Common myeloid progenitor, CD34-positive (primary cell): ENCODE measurements at regions not wholly inside any gene's neighbourhood (a gene's known extent, or its start where the extent isn't known, plus 50 kb on each side); places are given as distances from the start of the nearest gene placed in this dataset.

Experiments
- CTCF ChIA-PET: fragments of 350-600 bp; sonication (Branson Sonifier 250); formaldehyde crosslinking; loops from one replicate; lab custom pipeline; 2021; ENCODE audit warnings: antibody characterized with exemption; lab: Charles Lee
- POLR2A ChIA-PET: fragments of 350-600 bp; sonication (Branson Sonifier 250); formaldehyde crosslinking; loops from one replicate; lab custom pipeline; 2021; ENCODE audit warnings: antibody characterized with exemption; lab: Charles Lee
- DNase-seq, 3 donors: peaks; one replicate each; pipeline versions ENCODE4 v3.0.0 to v3.0.0-alpha.2; 2013
- H3K27ac ChIP-seq, 2 experiments: 1 replicate in 1 of 2; 2 replicates in 1 of 2; pipeline ENCODE4 v1.7.0; 2013; ENCODE audit warnings: inconsistent platforms in 2 of 2, low read length in 2 of 2, mild to moderate bottlenecking in 2 of 2, low read depth in 1 of 2, moderate library complexity in 1 of 2; ENCODE audit not compliant: severe bottlenecking in 2 of 2, insufficient read depth in 1 of 2, poor library complexity in 1 of 2
- H3K27me3 ChIP-seq, 5 experiments: replicated peaks in 2 of 5; 1 replicate in 3 of 5; 2 replicates in 2 of 5; pipeline versions ENCODE4 v1.6.1 to v1.7.0; 2013; ENCODE audit warnings: low read length in 4 of 5, mild to moderate bottlenecking in 2 of 5, moderate library complexity in 2 of 5, inconsistent platforms in 1 of 5; ENCODE audit not compliant: insufficient read depth in 5 of 5, control insufficient read depth in 4 of 5
- H3K36me3 ChIP-seq, 4 experiments: 1 replicate in 2 of 4; 2 replicates in 2 of 4; pipeline versions ENCODE4 v1.6.1 to v1.7.0; 2013; ENCODE audit warnings: low read length in 3 of 4, control low read depth in 1 of 4, mild to moderate bottlenecking in 1 of 4; ENCODE audit not compliant: control insufficient read depth in 4 of 4, insufficient read depth in 4 of 4
- H3K4me1 ChIP-seq, 4 experiments: 1 replicate in 3 of 4; 2 replicates in 1 of 4; pipeline versions ENCODE4 v1.6.1 to v1.7.1; 2013; ENCODE audit warnings: low read length in 3 of 4, mild to moderate bottlenecking in 3 of 4, control low read depth in 1 of 4, inconsistent platforms in 1 of 4, moderate library complexity in 1 of 4; ENCODE audit not compliant: control insufficient read depth in 4 of 4, insufficient read depth in 4 of 4; ENCODE audit errors: control extremely low read depth in 1 of 4
- H3K4me3 ChIP-seq, 7 experiments: 1 replicate in 4 of 7; 2 replicates in 3 of 7; pipeline versions ENCODE4 v1.5.1 to v1.7.0; 2013; ENCODE audit warnings: mild to moderate bottlenecking in 7 of 7, low read length in 6 of 7, moderate library complexity in 6 of 7, inconsistent platforms in 2 of 7, low read depth in 2 of 7, control low read depth in 1 of 7; ENCODE audit not compliant: insufficient read depth in 4 of 7, control insufficient read depth in 1 of 7; ENCODE audit errors: extremely low read depth in 1 of 7
- H3K9me3 ChIP-seq, 5 experiments: 1 replicate in 4 of 5; 2 replicates in 1 of 5; pipeline versions ENCODE4 v1.6.1 to v1.7.1; 2013; ENCODE audit warnings: low read length in 4 of 5, mild to moderate bottlenecking in 2 of 5, inconsistent platforms in 1 of 5, low read depth in 1 of 5, moderate library complexity in 1 of 5; ENCODE audit not compliant: control insufficient read depth in 4 of 5, insufficient read depth in 2 of 5; ENCODE audit errors: control extremely low read depth in 1 of 5
- WGBS: methylation state at CpG from one replicate; pipeline ENCODE4 v1.1.5; 2013; ENCODE audit not compliant: insufficient coverage; 5-methylcytosine and 5-hydroxymethylcytosine counted together

- Histone ChIP-seq H3K4me3 (peak overlapping the region in 4 of 7 experiments; percentile 37 to 70 (median 48)), H3K4me1 (peaks cover 16 to 63% (median 40%) of the 10 kb centered on the region in 4 experiments), H3K27ac (peak overlapping the region; percentile 96 to 98), H3K9me3 (no peaks in the 10 kb centered on the region), H3K36me3 (no peaks in the 10 kb centered on the region), H3K27me3 (no peaks in the 10 kb centered on the region)
- ChIA-PET CTCF (interaction anchor here (0.7 to 11.0 kb wide), 18 partner anchors 9 to 999 kb away, joined by 3 to 106 read pairs (median 4); no protein-coding TSS in a partner anchor), POLR2A (interaction anchor here (0.6 to 0.9 kb wide), 6 partner anchors 11 to 843 kb away, joined by 3 to 4 read pairs (median 3); partner anchors contain the start of gene RPL21)
- peak in 2 of 3 donors; percentile 96 to 98 for DNase-seq
- 49% methylated on average over 8 of the region's 12 CpGs for WGBS
These were observed 187.9 kb downstream of the USP12 start for GRCh38 chr13:26983543-26984320.

- WGBS: 96% methylated on average over 12 of the region's 18 CpGs
- DNase-seq: no peak
- peaks cover 16 to 90% (median 58%) of the 10 kb centered on the region in 4 experiments for H3K4me1 ChIP-seq
- CTCF ChIA-PET: interaction anchor here (1.0 to 11.0 kb wide), 6 partner anchors 11 to 382 kb away, joined by 3 to 106 read pairs (median 4); no protein-coding TSS in a partner anchor
- no peaks in the 10 kb centered on the region for H3K27me3 ChIP-seq
- POLR2A ChIA-PET: no interaction called here
- no peak overlapping the region for H3K4me3 ChIP-seq
- no peaks in the 10 kb centered on the region for H3K36me3 ChIP-seq
- peak overlapping the region in 1 of 2 experiments; percentile 3 for H3K27ac ChIP-seq
- H3K9me3 ChIP-seq: no peaks in the 10 kb centered on the region
These were observed 191.2 kb downstream of the USP12 start for GRCh38 chr13:26980099-26981031.

GRCh38 chr13:26979334-26979733 lies 192.3 kb downstream of the USP12 start:
- Histone ChIP-seq H3K27me3 (no peaks in the 10 kb centered on the region), H3K27ac (no peak overlapping the region), H3K4me1 (peaks cover 11 to 81% (median 50%) of the 10 kb centered on the region in 4 experiments), H3K9me3 (no peaks in the 10 kb centered on the region), H3K36me3 (no peaks in the 10 kb centered on the region), H3K4me3 (no peak overlapping the region)
- POLR2A ChIA-PET: no interaction called here
- no peak for DNase-seq
- CTCF ChIA-PET: interaction anchor here (1.0 to 11.0 kb wide), 4 partner anchors 10 to 383 kb away, joined by 3 to 106 read pairs (median 4); no protein-coding TSS in a partner anchor
- WGBS: 90% methylated on average over 7 of the region's 8 CpGs

GRCh38 chr13:26978081-26978860 lies 193.3 kb downstream of the USP12 start:
- DNase-seq: no peak
- peaks cover 2 to 70% (median 39%) of the 10 kb centered on the region in 4 experiments for H3K4me1 ChIP-seq
- 71% methylated on average over 8 of the region's 12 CpGs for WGBS
- ChIA-PET CTCF (interaction anchor here (1.0 to 11.0 kb wide), 2 partner anchors 9 to 380 kb away, joined by 3 to 106 read pairs; no protein-coding TSS in a partner anchor), POLR2A (no interaction called here)
- H3K27ac ChIP-seq: no peak overlapping the region
- no peaks in the 10 kb centered on the region for H3K27me3 ChIP-seq
- no peaks in the 10 kb centered on the region for H3K36me3 ChIP-seq
- no peaks in the 10 kb centered on the region for H3K9me3 ChIP-seq
- no peak overlapping the region for H3K4me3 ChIP-seq

- Histone ChIP-seq H3K36me3 (no peaks in the 10 kb centered on the region), H3K4me1 (peaks cover under 1 to 64% (median 34%) of the 10 kb centered on the region in 4 experiments), H3K4me3 (peak overlapping the region in 1 of 7 experiments; percentile 25), H3K27ac (no peak overlapping the region), H3K27me3 (no peaks in the 10 kb centered on the region), H3K9me3 (no peaks in the 10 kb centered on the region)
- 42% methylated on average over 10 of the region's 11 CpGs for WGBS
- DNase-seq: peak in 2 of 3 donors; percentile 64 to 76
- ChIA-PET CTCF (interaction anchor here (1.0 kb wide), 1 partner anchor 381 kb away, joined by 3 read pairs; no protein-coding TSS in a partner anchor), POLR2A (no interaction called here)
These were observed 194.1 kb downstream of the USP12 start for GRCh38 chr13:26977541-26977940.

GRCh38 chr13:26976313-26976712 lies 195.3 kb downstream of the USP12 start:
- H3K4me1 ChIP-seq: peaks cover 0 to 55% (median 31%) of the 10 kb centered on the region in 4 experiments
- H3K9me3 ChIP-seq: no peaks in the 10 kb centered on the region
- H3K27ac ChIP-seq: no peak overlapping the region
- 82% methylated on average over 1 of the region's 1 CpG for WGBS
- peak in 2 of 3 donors; percentile 29 to 50 for DNase-seq
- H3K27me3 ChIP-seq: no peaks in the 10 kb centered on the region
- no peaks in the 10 kb centered on the region for H3K36me3 ChIP-seq
- POLR2A ChIA-PET: no interaction called here
- H3K4me3 ChIP-seq: no peak overlapping the region
- CTCF ChIA-PET: interaction anchor here (1.0 to 2.0 kb wide), 5 partner anchors 9 to 386 kb away, joined by 3 to 7 read pairs (median 4); no protein-coding TSS in a partner anchor
